Fibroblast of lung (primary cell): ENCODE measurements at regions not wholly inside any gene's neighbourhood (a gene's known extent, or its start where the extent isn't known, plus 50 kb on each side); places are given as distances from the start of the nearest gene placed in this dataset.

ENCODE experiments used
- DNase-seq, 2 donors: peaks; one replicate each; pipeline versions ENCODE4 v3.0.0 to v3.0.0-alpha.2; 2010; ENCODE audit warnings: low read depth in 2 of 2
- H2AFZ ChIP-seq: 2 replicates; pipeline ENCODE4 v1.5.1; 2012; ENCODE audit warnings: low read length, control low read depth, inconsistent platforms
- H3K27ac ChIP-seq: 2 replicates; pipeline ENCODE4 v1.5.1; 2011; ENCODE audit warnings: low read length, control low read depth; ENCODE audit not compliant: insufficient read depth
- H3K27me3 ChIP-seq: 2 replicates; pipeline ENCODE4 v1.5.1; 2011; ENCODE audit warnings: mild to moderate bottlenecking, low read length; ENCODE audit not compliant: control insufficient read depth, insufficient read depth
- H3K36me3 ChIP-seq: 2 replicates; pipeline ENCODE4 v1.5.1; 2011; ENCODE audit warnings: low read length; ENCODE audit not compliant: control insufficient read depth, insufficient read depth
- H3K4me1 ChIP-seq: 2 replicates; pipeline ENCODE4 v1.5.1; 2011; ENCODE audit warnings: low read length; ENCODE audit not compliant: control insufficient read depth, insufficient read depth; ENCODE audit errors: extremely low read depth
- H3K4me2 ChIP-seq: 2 replicates; pipeline ENCODE4 v1.5.1; 2011; ENCODE audit warnings: low read length, control low read depth; ENCODE audit not compliant: insufficient read depth; ENCODE audit errors: extremely low read depth
- H3K4me3 ChIP-seq, 4 experiments: fragments of 200-600 bp in 1 of 4; sonication (generic) in 1 of 4; replicated peaks in 1 of 4; 2 replicates each; pipeline ENCODE4 v1.5.1; 2011 to 2016; ENCODE audit warnings: low read length in 4 of 4, low read depth in 3 of 4, mild to moderate bottlenecking in 3 of 4, control low read depth in 2 of 4, inconsistent platforms in 1 of 4, mixed read lengths in 1 of 4; ENCODE audit not compliant: insufficient read depth in 1 of 4; ENCODE audit errors: control extremely low read depth in 1 of 4
- H3K79me2 ChIP-seq: 2 replicates; pipeline ENCODE4 v1.5.1; 2012; ENCODE audit warnings: mild to moderate bottlenecking, low read length, inconsistent platforms; ENCODE audit not compliant: control insufficient read depth, insufficient read depth
- H3K9ac ChIP-seq: 2 replicates; pipeline ENCODE4 v1.5.1; 2011; ENCODE audit warnings: mild to moderate bottlenecking, low read length, control low read depth; ENCODE audit not compliant: insufficient read depth
- H3K9me3 ChIP-seq: 2 replicates; pipeline ENCODE4 v1.5.1; 2012; ENCODE audit warnings: low read depth, low read length; ENCODE audit not compliant: control insufficient read depth, insufficient read depth
- H4K20me1 ChIP-seq: 2 replicates; pipeline ENCODE4 v1.5.1; 2011; ENCODE audit warnings: low read length; ENCODE audit not compliant: control insufficient read depth, insufficient read depth; ENCODE audit errors: extremely low read depth
- EZH2 ChIP-seq: IDR thresholded peaks from 2 replicates; pipeline ENCODE4 v1.5.1; 2012; ENCODE audit warnings: low read length, control low read depth, mild to moderate bottlenecking; ENCODE audit errors: missing control alignments
- TF ChIP-seq, protein P1 (sequence below), 2 donors: IDR thresholded peaks in 1 of 2; conservative IDR thresholded peaks in 1 of 2; 1 replicate in 1 of 2; 2 replicates in 1 of 2; pipeline ENCODE4 v1.5.1; 2011 to 2012; ENCODE audit warnings: low read length in 2 of 2, control low read depth in 1 of 2, inconsistent platforms in 1 of 2, low read depth in 1 of 2, mild to moderate bottlenecking in 1 of 2

DNA sequence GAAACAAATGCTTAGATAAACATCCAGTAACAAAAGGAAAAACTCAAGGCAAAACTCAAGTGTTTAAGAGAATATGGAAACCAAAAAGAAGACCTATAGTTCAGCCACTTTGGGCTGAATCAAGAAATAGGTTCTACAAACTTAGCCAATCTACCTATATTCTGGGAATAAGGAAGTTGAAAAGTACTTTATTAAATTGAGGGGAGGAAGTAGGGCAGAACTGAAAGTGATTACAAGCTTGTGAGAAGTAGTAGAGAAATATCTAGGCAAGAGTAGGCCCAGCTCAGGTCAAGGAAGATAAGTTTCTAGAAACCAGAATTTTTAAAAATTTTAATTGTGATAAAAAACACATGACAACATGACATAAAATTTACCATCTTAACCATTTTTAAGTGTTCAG is 384.8 kb upstream of the PCSK5 start:
- no peaks in the 10 kb centered on the region for H3K36me3 ChIP-seq
- H4K20me1 ChIP-seq, result no peaks in the 10 kb centered on the region
- no peak for TF ChIP-seq EZH2
- TF ChIP-seq, protein P1, sequence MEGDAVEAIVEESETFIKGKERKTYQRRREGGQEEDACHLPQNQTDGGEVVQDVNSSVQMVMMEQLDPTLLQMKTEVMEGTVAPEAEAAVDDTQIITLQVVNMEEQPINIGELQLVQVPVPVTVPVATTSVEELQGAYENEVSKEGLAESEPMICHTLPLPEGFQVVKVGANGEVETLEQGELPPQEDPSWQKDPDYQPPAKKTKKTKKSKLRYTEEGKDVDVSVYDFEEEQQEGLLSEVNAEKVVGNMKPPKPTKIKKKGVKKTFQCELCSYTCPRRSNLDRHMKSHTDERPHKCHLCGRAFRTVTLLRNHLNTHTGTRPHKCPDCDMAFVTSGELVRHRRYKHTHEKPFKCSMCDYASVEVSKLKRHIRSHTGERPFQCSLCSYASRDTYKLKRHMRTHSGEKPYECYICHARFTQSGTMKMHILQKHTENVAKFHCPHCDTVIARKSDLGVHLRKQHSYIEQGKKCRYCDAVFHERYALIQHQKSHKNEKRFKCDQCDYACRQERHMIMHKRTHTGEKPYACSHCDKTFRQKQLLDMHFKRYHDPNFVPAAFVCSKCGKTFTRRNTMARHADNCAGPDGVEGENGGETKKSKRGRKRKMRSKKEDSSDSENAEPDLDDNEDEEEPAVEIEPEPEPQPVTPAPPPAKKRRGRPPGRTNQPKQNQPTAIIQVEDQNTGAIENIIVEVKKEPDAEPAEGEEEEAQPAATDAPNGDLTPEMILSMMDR (conservative IDR thresholded peaks at IDR 0.05 in 1 of 2, IDR thresholded peaks at IDR 0.05 in 1 of 2; ENCODE audit: low read depth in 1 of 2, low read length in 2 of 2), result no peak
- H3K4me2 ChIP-seq, result no peak overlapping the region
- no peak overlapping the region for H3K4me3 ChIP-seq
- H3K9ac ChIP-seq, result no peak overlapping the region
- no peaks in the 10 kb centered on the region for H3K4me1 ChIP-seq
- no peaks in the 10 kb centered on the region for H3K9me3 ChIP-seq
- H3K27ac ChIP-seq, result no peak overlapping the region
- DNase-seq, result no peak
- no peaks in the 10 kb centered on the region for H3K79me2 ChIP-seq
- H3K27me3 ChIP-seq, result no peaks in the 10 kb centered on the region
- H2AFZ ChIP-seq, result no peak overlapping the region

DNA sequence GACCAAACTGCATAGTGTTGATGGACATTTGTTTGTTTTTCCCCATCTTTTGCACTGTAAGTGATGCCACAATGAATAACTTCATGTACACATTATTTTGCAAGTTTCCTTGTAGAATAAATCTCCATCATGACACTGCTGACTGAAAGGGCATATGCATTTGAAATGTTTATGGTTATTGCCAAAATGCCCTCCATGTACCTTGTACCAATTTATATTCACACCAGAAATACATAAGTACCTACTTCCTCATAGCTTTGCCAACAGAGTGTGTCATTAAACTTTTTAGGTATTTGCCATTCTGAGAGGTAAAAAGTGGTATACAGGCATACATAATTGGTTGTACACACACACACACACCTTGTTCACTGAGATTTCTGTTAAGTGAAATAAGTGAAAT is 361.0 kb upstream of the PCSK5 start:
- Histone ChIP-seq H3K79me2 (no peaks in the 10 kb centered on the region), H3K27ac (no peak overlapping the region), H4K20me1 (no peaks in the 10 kb centered on the region), H3K4me1 (no peaks in the 10 kb centered on the region), H3K4me3 (no peak overlapping the region), H2AFZ (no peak overlapping the region), H3K9ac (no peak overlapping the region), H3K9me3 (no peaks in the 10 kb centered on the region), H3K27me3 (no peaks in the 10 kb centered on the region), H3K36me3 (no peaks in the 10 kb centered on the region), H3K4me2 (no peak overlapping the region)
- TF ChIP-seq, protein P1 (conservative IDR thresholded peaks at IDR 0.05 in 1 of 2, IDR thresholded peaks at IDR 0.05 in 1 of 2; ENCODE audit: low read depth in 1 of 2, low read length in 2 of 2), result no peak
- TF ChIP-seq EZH2, result no peak
- no peak for DNase-seq

- DNase-seq, result no peak
- H3K9ac ChIP-seq, result no peak overlapping the region
- no peaks in the 10 kb centered on the region for H3K4me1 ChIP-seq
- H3K9me3 ChIP-seq, result no peaks in the 10 kb centered on the region
- no peaks in the 10 kb centered on the region for H3K36me3 ChIP-seq
- no peak overlapping the region for H3K4me3 ChIP-seq
- no peaks in the 10 kb centered on the region for H3K27me3 ChIP-seq
- no peaks in the 10 kb centered on the region for H4K20me1 ChIP-seq
- TF ChIP-seq, protein P1 (conservative IDR thresholded peaks at IDR 0.05 in 1 of 2, IDR thresholded peaks at IDR 0.05 in 1 of 2; ENCODE audit: low read depth in 1 of 2, low read length in 2 of 2), result no peak
- TF ChIP-seq EZH2, result no peak
- H2AFZ ChIP-seq, result no peak overlapping the region
- no peak overlapping the region for H3K4me2 ChIP-seq
- no peaks in the 10 kb centered on the region for H3K79me2 ChIP-seq
- H3K27ac ChIP-seq, result no peak overlapping the region
Measured at GRCh38 chr9:75531588-75531987, 358.9 kb upstream of the PCSK5 start.
